SK-N-SH treated with all-trans-retinoic acid at 6 μM for 48 hours (cell line): ENCODE measurements at regions not wholly inside any gene's neighbourhood (a gene's known extent, or its start where the extent isn't known, plus 50 kb on each side); places are given as distances from the start of the nearest gene placed in this dataset.

Source experiments
- ATAC-seq: fragments of 200-7000 bp; cut with Tn5 transposase; 3 replicates; pipeline ENCODE4 v1.9.1; 2020; ENCODE audit warnings: mild to moderate bottlenecking, moderate library complexity
- ARNTL ChIP-seq: fragments of 450-650 bp; formaldehyde crosslinking; IDR thresholded peaks from 2 replicates; pipeline ENCODE4 v1.5.0; 2020; ENCODE audit warnings: low read depth, mild to moderate bottlenecking, moderate library complexity, borderline replicate concordance
- BACH2 ChIP-seq: fragments of 250-450 bp; sonication (Bioruptor Pico); IDR thresholded peaks from 2 replicates; pipeline ENCODE4 v1.9.0; 2021; ENCODE audit warnings: mild to moderate bottlenecking, borderline replicate concordance
- CREB5 ChIP-seq: fragments of 250-450 bp; sonication (Bioruptor Pico); IDR thresholded peaks from 2 replicates; pipeline ENCODE4 v1.5.1; 2020; ENCODE audit warnings: low read depth, mild to moderate bottlenecking, moderate library complexity
- CSDC2 ChIP-seq: fragments of 250-450 bp; sonication (Bioruptor Pico); IDR thresholded peaks from 2 replicates; pipeline ENCODE4 v1.5.0; 2020; ENCODE audit warnings: mild to moderate bottlenecking, moderate library complexity
- CSRNP3 ChIP-seq: fragments of 250-450 bp; sonication (Bioruptor Pico); IDR thresholded peaks from 2 replicates; pipeline ENCODE4 v1.5.1; 2021; ENCODE audit warnings: mild to moderate bottlenecking, moderate library complexity
- ESRRG ChIP-seq: fragments of 250-450 bp; sonication (Bioruptor Pico); IDR thresholded peaks from 2 replicates; pipeline ENCODE4 v1.6.1; 2021; ENCODE audit warnings: mild to moderate bottlenecking
- GLIS3 ChIP-seq: fragments of 250-450 bp; sonication (Bioruptor Pico); IDR thresholded peaks from 2 replicates; pipeline ENCODE4 v1.5.0; 2020; ENCODE audit warnings: mild to moderate bottlenecking, moderate library complexity
- ISL1 ChIP-seq: fragments of 250-450 bp; sonication (Bioruptor Pico); IDR thresholded peaks from 2 replicates; pipeline ENCODE4 v2.1.2; 2022; ENCODE audit warnings: mild to moderate bottlenecking, moderate library complexity
- OSR1 ChIP-seq: fragments of 250-450 bp; sonication (Bioruptor Pico); IDR thresholded peaks from 2 replicates; pipeline ENCODE4 v1.8.0; 2022; ENCODE audit warnings: moderate library complexity, mild to moderate bottlenecking, inconsistent platforms
- PATZ1 ChIP-seq: fragments of 250-450 bp; sonication (Bioruptor Pico); IDR thresholded peaks from 2 replicates; pipeline ENCODE4 v1.8.0; 2020; ENCODE audit warnings: mild to moderate bottlenecking, moderate library complexity, borderline replicate concordance
- POU6F1 ChIP-seq: fragments of 250-450 bp; sonication (Bioruptor Pico); IDR thresholded peaks from 2 replicates; pipeline ENCODE4 v1.8.0; 2021; ENCODE audit warnings: low read depth, mild to moderate bottlenecking, moderate library complexity, borderline replicate concordance
- PPARA ChIP-seq: fragments of 250-450 bp; sonication (Bioruptor Pico); IDR thresholded peaks from 2 replicates; pipeline ENCODE4 v1.5.0; 2020; ENCODE audit warnings: mild to moderate bottlenecking, borderline replicate concordance
- TCF4 ChIP-seq: fragments of 250-450 bp; sonication (Bioruptor Pico); IDR thresholded peaks from 2 replicates; pipeline ENCODE4 v1.8.0; 2021; ENCODE audit warnings: mild to moderate bottlenecking, moderate library complexity, borderline replicate concordance
- TOX ChIP-seq: fragments of 250-450 bp; sonication (Bioruptor Pico); IDR thresholded peaks from 2 replicates; pipeline ENCODE4 v1.8.0; 2021; ENCODE audit warnings: mild to moderate bottlenecking, moderate library complexity, borderline replicate concordance
- TSHZ2 ChIP-seq: fragments of 250-450 bp; sonication (Bioruptor Pico); IDR thresholded peaks from 2 replicates; pipeline ENCODE4 v1.5.0; 2020; ENCODE audit warnings: mild to moderate bottlenecking, moderate library complexity
- ZC3H10 ChIP-seq: fragments of 250-450 bp; sonication (Bioruptor Pico); IDR thresholded peaks from 2 replicates; pipeline ENCODE4 v1.5.1; 2021; ENCODE audit warnings: mild to moderate bottlenecking, moderate library complexity
- ZFP3 ChIP-seq: fragments of 250-450 bp; sonication (Bioruptor Pico); IDR thresholded peaks from 2 replicates; pipeline ENCODE4 v1.5.0; 2020; ENCODE audit warnings: mild to moderate bottlenecking, moderate library complexity
- ZFP30 ChIP-seq: fragments of 450-650 bp; formaldehyde crosslinking; IDR thresholded peaks from 2 replicates; pipeline ENCODE4 v1.5.0; 2022; ENCODE audit warnings: mild to moderate bottlenecking, moderate library complexity
- ZNF565 ChIP-seq: fragments of 450-650 bp; formaldehyde crosslinking; conservative IDR thresholded peaks from 2 replicates; pipeline ENCODE4 v1.5.0; 2020; ENCODE audit warnings: low read depth, mild to moderate bottlenecking, moderate library complexity
- ZNF70 ChIP-seq: fragments of 450-650 bp; formaldehyde crosslinking; IDR thresholded peaks from 2 replicates; pipeline ENCODE4 v1.5.0; 2020; ENCODE audit warnings: mild to moderate bottlenecking, moderate library complexity
- ZNF8 ChIP-seq: fragments of 450-650 bp; formaldehyde crosslinking; IDR thresholded peaks from 2 replicates; pipeline ENCODE4 v1.5.0; 2020; ENCODE audit warnings: mild to moderate bottlenecking, moderate library complexity

- TF ChIP-seq CSRNP3 = no peak
- 0 out of 2 replicates have a peak, but pooled peaks have one; percentile 13 for TF ChIP-seq GLIS3 (CRISPR knock-in tag)
- TF ChIP-seq, all 23 proteins: peak for 3
Observed at GRCh38 chr4:157803845-157804521, 368.8 kb downstream of the GASK1B start (continued).

- ATAC-seq = no peak
- no peak for TF ChIP-seq TOX (CRISPR knock-in tag)
- no peak for TF ChIP-seq TCF4 (CRISPR knock-in tag)
- no peak for TF ChIP-seq CSRNP3
- no peak for TF ChIP-seq PPARA
- no peak for TF ChIP-seq ZFP30 (CRISPR knock-in tag)
- no peak for TF ChIP-seq TSHZ2 (CRISPR knock-in tag)
- TF ChIP-seq GLIS3 (CRISPR knock-in tag) = no peak
- TF ChIP-seq ARNTL = no peak
- TF ChIP-seq PATZ1 (CRISPR knock-in tag) = no peak
- TF ChIP-seq ZNF8 (CRISPR knock-in tag) = no peak
- TF ChIP-seq BACH2 (CRISPR knock-in tag) = no peak
- TF ChIP-seq ZNF565 (CRISPR knock-in tag) = no peak
- TF ChIP-seq POU6F1 (CRISPR knock-in tag) = no peak
- no peak for TF ChIP-seq ESRRG (CRISPR knock-in tag)
- no peak for TF ChIP-seq ISL1 (CRISPR knock-in tag)
Observed at GRCh38 chr4:157803421-157803820, 369.4 kb downstream of the GASK1B start.

- no peak for TF ChIP-seq BACH2 (CRISPR knock-in tag)
- TF ChIP-seq TCF4 (CRISPR knock-in tag) = no peak
- no peak for TF ChIP-seq CSDC2
- no peak for TF ChIP-seq ZFP3 (CRISPR knock-in tag)
- no peak for TF ChIP-seq ZFP30 (CRISPR knock-in tag)
- TF ChIP-seq ZNF8 (CRISPR knock-in tag) = no peak
- no peak for TF ChIP-seq CREB5 (CRISPR knock-in tag)
- TF ChIP-seq ISL1 (CRISPR knock-in tag) = no peak
- TF ChIP-seq OSR1 = no peak
- no peak for TF ChIP-seq ZC3H10 (CRISPR knock-in tag)
- no peak for TF ChIP-seq ZNF70 (CRISPR knock-in tag)
- TF ChIP-seq ARNTL = no peak
- TF ChIP-seq ESRRG (CRISPR knock-in tag) = no peak
- TF ChIP-seq TSHZ2 (CRISPR knock-in tag) = no peak
- no peak for ATAC-seq
Observed at GRCh38 chr4:157795495-157795894, 377.3 kb downstream of the GASK1B start.
